H1 (cell line): ENCODE measurements at regions not wholly inside any gene's neighbourhood (a gene's known extent, or its start where the extent isn't known, plus 50 kb on each side); places are given as distances from the start of the nearest gene placed in this dataset.
A peak's percentile ranks its signal among the peaks of the same experiment; 100 is the strongest.

Experiments used
- CTCF ChIA-PET: fragments of 300-600 bp; sonication (Branson Sonifier 250); formaldehyde crosslinking; loops from one replicate; lab custom pipeline; 2021; ENCODE audit not compliant: partially characterized antibody; lab: Charles Lee
- POLR2A ChIA-PET: fragments of 300-600 bp; sonication (Branson Sonifier 250); formaldehyde crosslinking; loops from one replicate; lab custom pipeline; 2021; ENCODE audit warnings: inconsistent platforms; ENCODE audit not compliant: partially characterized antibody; lab: Charles Lee
- DNase-seq, 2 experiments: peaks; one replicate each; pipeline versions ENCODE4 v3.0.0 to v3.0.0-alpha.2; 2010 to 2022; ENCODE audit warnings: low spot score in 2 of 2, low read depth in 1 of 2, mixed read lengths in 1 of 2
- FAIRE-seq: peaks from 2 replicates; lab custom pipeline; 2011; peaks lifted over from hg19 to GRCh38; lab: Jason Lieb, UNC
- H2AFZ ChIP-seq: 2 replicates; pipeline ENCODE4 v1.8.1; 2012; ENCODE audit warnings: low read length, inconsistent platforms
- H2AK5ac ChIP-seq: 2 replicates; pipeline ENCODE4 v1.6.1; 2013; ENCODE audit warnings: low read depth, low read length
- H2BK120ac ChIP-seq: replicated peaks from 2 replicates; pipeline ENCODE3; 2013; ENCODE audit warnings: low read depth, low read length, inconsistent platforms
- H2BK12ac ChIP-seq: 2 replicates; pipeline ENCODE4 v1.6.1; 2013; ENCODE audit warnings: low read depth, low read length
- H2BK15ac ChIP-seq: 2 replicates; pipeline ENCODE4 v1.6.1; 2013; ENCODE audit warnings: low read length
- H2BK20ac ChIP-seq: 2 replicates; pipeline ENCODE4 v1.6.1; 2013; ENCODE audit warnings: low read length
- H2BK5ac ChIP-seq: 2 replicates; pipeline ENCODE4 v1.6.1; 2013; ENCODE audit warnings: low read depth, low read length
- H3K14ac ChIP-seq: 2 replicates; pipeline ENCODE4 v1.6.1; 2013; ENCODE audit warnings: inconsistent platforms; ENCODE audit not compliant: insufficient read length
- H3K18ac ChIP-seq: 2 replicates; pipeline ENCODE4 v1.6.1; 2013; ENCODE audit warnings: low read length; ENCODE audit errors: extremely low read depth
- H3K23ac ChIP-seq: 2 replicates; pipeline ENCODE4 v1.6.1; 2013; ENCODE audit warnings: inconsistent platforms; ENCODE audit not compliant: insufficient read length
- H3K23me2 ChIP-seq: 2 replicates; pipeline ENCODE4 v1.6.1; 2013; ENCODE audit warnings: low read depth, low read length
- H3K27ac ChIP-seq: 2 replicates; pipeline ENCODE4 v1.6.1; 2011; ENCODE audit warnings: low read depth, low read length, inconsistent platforms
- H3K27me3 ChIP-seq, 4 experiments: replicated peaks in 1 of 4; 1 replicate in 1 of 4; 2 replicates in 3 of 4; pipeline versions ENCODE4 v1.6.1 to v1.8.1; 2011 to 2013; ENCODE audit warnings: low read length in 3 of 4, mild to moderate bottlenecking in 3 of 4, inconsistent platforms in 2 of 4, mixed read lengths in 2 of 4, moderate library complexity in 1 of 4; ENCODE audit not compliant: control insufficient read depth in 3 of 4, insufficient read depth in 3 of 4; ENCODE audit errors: extremely low read depth in 1 of 4
- H3K36me3 ChIP-seq, 4 experiments: 2 replicates each; pipeline versions ENCODE4 v1.6.1 to v1.8.1; 2011 to 2013; ENCODE audit warnings: mild to moderate bottlenecking in 4 of 4, low read length in 3 of 4, moderate library complexity in 2 of 4, control low read depth in 1 of 4, inconsistent platforms in 1 of 4; ENCODE audit not compliant: insufficient read depth in 4 of 4, control insufficient read depth in 2 of 4
- H3K4ac ChIP-seq: replicated peaks from 2 replicates; pipeline ENCODE3; 2013; ENCODE audit warnings: low read length, low read depth, mixed read lengths, inconsistent platforms; ENCODE audit not compliant: insufficient read length
- H3K4me1 ChIP-seq, 4 experiments: replicated peaks in 1 of 4; 1 replicate in 1 of 4; 2 replicates in 3 of 4; pipeline versions ENCODE4 v1.6.1 to v1.8.1; 2011 to 2013; ENCODE audit warnings: low read length in 3 of 4, inconsistent platforms in 2 of 4, mixed read lengths in 1 of 4; ENCODE audit not compliant: insufficient read depth in 4 of 4, control insufficient read depth in 3 of 4
- H3K4me2 ChIP-seq, 2 experiments: 2 replicates each; pipeline versions ENCODE4 v1.6.1 to v1.8.1; 2011 to 2013; ENCODE audit warnings: low read depth in 2 of 2, low read length in 2 of 2, control low read depth in 1 of 2, inconsistent platforms in 1 of 2, mild to moderate bottlenecking in 1 of 2; ENCODE audit not compliant: insufficient read depth in 1 of 2
- H3K4me3 ChIP-seq, 4 experiments: fragments of 200-600, 300-600 bp in 1 of 4; sonication (generic), shearing (Covaris generic), sonication (Bioruptor Twin) in 1 of 4; 2 replicates each; pipeline versions ENCODE4 v1.5.1 to v1.8.1; 2011 to 2016; ENCODE audit warnings: low read length in 4 of 4, low read depth in 3 of 4, control low read depth in 2 of 4, inconsistent platforms in 2 of 4, mild to moderate bottlenecking in 2 of 4, mixed read lengths in 1 of 4, moderate library complexity in 1 of 4; ENCODE audit not compliant: insufficient read depth in 2 of 4; ENCODE audit errors: extremely low read depth in 1 of 4
- H3K56ac ChIP-seq: replicated peaks from 2 replicates; pipeline ENCODE3; 2013; ENCODE audit warnings: low read depth, mild to moderate bottlenecking, mixed read lengths, low read length, inconsistent platforms; ENCODE audit not compliant: insufficient read length
- H3K79me1 ChIP-seq: 2 replicates; pipeline ENCODE4 v1.6.1; 2013; ENCODE audit warnings: low read depth, low read length, control low read depth
- H3K79me2 ChIP-seq, 2 experiments: 2 replicates each; pipeline versions ENCODE4 v1.6.1 to v1.8.1; 2012 to 2013; ENCODE audit warnings: low read length in 2 of 2, mild to moderate bottlenecking in 2 of 2, inconsistent platforms in 1 of 2; ENCODE audit not compliant: insufficient read depth in 2 of 2, control insufficient read depth in 1 of 2
- H3K9ac ChIP-seq, 4 experiments: replicated peaks in 1 of 4; 1 replicate in 1 of 4; 2 replicates in 3 of 4; pipeline versions ENCODE4 v1.6.1 to v1.8.1; 2011 to 2013; ENCODE audit warnings: low read depth in 3 of 4, low read length in 3 of 4, control low read depth in 2 of 4, mild to moderate bottlenecking in 2 of 4, moderate library complexity in 2 of 4, inconsistent platforms in 1 of 4; ENCODE audit errors: extremely low read depth in 1 of 4
- H3K9me3 ChIP-seq, 2 experiments: 2 replicates each; pipeline versions ENCODE4 v1.6.1 to v1.8.1; 2012 to 2013; ENCODE audit warnings: mild to moderate bottlenecking in 2 of 2, moderate library complexity in 2 of 2, control low read depth in 1 of 2, inconsistent platforms in 1 of 2, low read depth in 1 of 2, low read length in 1 of 2, mixed read lengths in 1 of 2; ENCODE audit not compliant: insufficient read depth in 2 of 2
- H4K20me1 ChIP-seq, 2 experiments: replicated peaks in 1 of 2; 2 replicates each; pipeline versions ENCODE3 to v1.8.1; 2011 to 2013; ENCODE audit warnings: inconsistent platforms in 2 of 2, low read length in 2 of 2, mild to moderate bottlenecking in 1 of 2; ENCODE audit not compliant: insufficient read depth in 2 of 2, control insufficient read depth in 1 of 2
- H4K5ac ChIP-seq: 2 replicates; pipeline ENCODE4 v1.6.1; 2013; ENCODE audit warnings: low read length, low read depth, mixed read lengths, inconsistent platforms; ENCODE audit not compliant: insufficient read length
- H4K8ac ChIP-seq: 2 replicates; pipeline ENCODE4 v1.8.0; 2013; ENCODE audit warnings: mild to moderate bottlenecking, moderate library complexity, low read length, inconsistent platforms; ENCODE audit not compliant: insufficient read depth; ENCODE audit errors: extremely low read depth
- H4K91ac ChIP-seq: replicated peaks from 2 replicates; pipeline ENCODE3; 2013; ENCODE audit warnings: low read length, mixed read lengths, inconsistent platforms; ENCODE audit not compliant: insufficient read length
- ATF3 ChIP-seq: IDR thresholded peaks from 2 replicates; pipeline ENCODE4 v1.6.1; 2011; ENCODE audit warnings: low read depth, mild to moderate bottlenecking, low read length; ENCODE audit not compliant: insufficient read depth
- BACH1 ChIP-seq: IDR thresholded peaks from 2 replicates; pipeline ENCODE4 v1.6.1; 2012; ENCODE audit warnings: low read length, improper control_type of control experiment
- CBX8 ChIP-seq: fragments of 300-800, 300-1000 bp; sonication (generic); IDR thresholded peaks from 2 replicates; pipeline ENCODE4 v1.7.1; 2016; ENCODE audit warnings: low read depth, low read length, borderline replicate concordance
- E2F6 ChIP-seq: IDR thresholded peaks from 2 replicates; pipeline ENCODE4 v1.6.1; 2012; ENCODE audit warnings: inconsistent platforms
- HDAC6 ChIP-seq: IDR thresholded peaks from one replicate; pipeline ENCODE4 v1.7.1; 2012; ENCODE audit warnings: low read depth, mild to moderate bottlenecking, inconsistent platforms, low read length, moderate library complexity
- KDM5A ChIP-seq: fragments of 200-600 bp; IDR thresholded peaks from 2 replicates; pipeline ENCODE4 v1.7.1; 2012; ENCODE audit warnings: mild to moderate bottlenecking, low read length, inconsistent platforms, mixed read lengths
- MAX ChIP-seq: IDR thresholded peaks from 2 replicates; pipeline ENCODE4 v1.6.1; 2012; ENCODE audit warnings: inconsistent platforms
- SIRT6 ChIP-seq: IDR thresholded peaks from one replicate; pipeline ENCODE4 v1.7.1; 2012; ENCODE audit warnings: low read length, inconsistent platforms
- SP4 ChIP-seq: IDR thresholded peaks from 2 replicates; pipeline ENCODE4 v1.6.1; 2012; ENCODE audit warnings: low read length, inconsistent platforms
- TAF7 ChIP-seq: optimal IDR thresholded peaks from 2 replicates; pipeline ENCODE3; 2011; ENCODE audit warnings: low read depth, mild to moderate bottlenecking, inconsistent platforms, low read length, moderate library complexity, borderline replicate concordance
- TBP ChIP-seq: IDR thresholded peaks from 2 replicates; pipeline ENCODE4 v1.6.1; 2011; ENCODE audit warnings: low read depth, low read length, improper control_type of control experiment
- YY1 ChIP-seq: IDR thresholded peaks from 2 replicates; pipeline ENCODE4 v1.6.1; 2011; ENCODE audit warnings: low read depth, mild to moderate bottlenecking, low read length
- ZNF274 ChIP-seq: IDR thresholded peaks from 2 replicates; pipeline ENCODE4 v1.7.0; 2012; ENCODE audit warnings: low read length, borderline replicate concordance; ENCODE audit errors: extremely low read depth
- WGBS, 2 experiments: shearing (Covaris generic) in 1 of 2; methylation state at CpG; one replicate each; pipeline versions ENCODE4 v1.1.6 to v1.1.7; 2013 to 2015; ENCODE audit warnings: low lambda C conversion rate in 2 of 2, mixed read lengths in 2 of 2, inconsistent platforms in 1 of 2, low coverage in 1 of 2, missing lambda C conversion rate in 1 of 2; ENCODE audit not compliant: insufficient replicate concordance in 2 of 2, insufficient coverage in 1 of 2, insufficient read length in 1 of 2; ENCODE audit errors: extremely low coverage in 1 of 2, missing lambda C conversion rate in 1 of 2; 5-methylcytosine and 5-hydroxymethylcytosine counted together

GRCh38 chr10:118207470-118208007 lies 134.6 kb downstream of the FAM204A start:
- H3K9ac ChIP-seq, result no peak overlapping the region
- no peak overlapping the region for H3K14ac ChIP-seq
- H3K79me2 ChIP-seq, result no peaks in the 10 kb centered on the region
- H3K9me3 ChIP-seq, result no peaks in the 10 kb centered on the region
- H3K79me1 ChIP-seq, result no peaks in the 10 kb centered on the region
- H2BK120ac ChIP-seq, result no peak overlapping the region
- no peak for DNase-seq
- H3K36me3 ChIP-seq, result no peaks in the 10 kb centered on the region
- TF ChIP-seq BACH1, result no peak
- TF ChIP-seq MAX, result no peak
- TF ChIP-seq ATF3, result no peak
- no peak for TF ChIP-seq TAF7
- TF ChIP-seq TBP, result no peak
- TF ChIP-seq CBX8, result no peak
- TF ChIP-seq YY1, result no peak
- no peak for TF ChIP-seq SP4
- TF ChIP-seq HDAC6, result no peak
- TF ChIP-seq E2F6, result no peak
- no peak for TF ChIP-seq SIRT6
- no peak for TF ChIP-seq KDM5A
- no peak for TF ChIP-seq ZNF274
- no peak overlapping the region for H3K27ac ChIP-seq
- WGBS, 2 experiments, result 81% methylated on average over 7 of the region's 7 CpGs; no CpG with 5 or more reads in 1 of the 2 experiments
- peak overlapping the region; percentile 72; the same call in 1 of the 2 replicates for H2BK12ac ChIP-seq
- H3K23me2 ChIP-seq, result no peaks in the 10 kb centered on the region
- no peak overlapping the region for H4K91ac ChIP-seq
- no peak overlapping the region; the same call in 1 of the 2 replicates for H2AK5ac ChIP-seq
- peaks cover 2 to 18% (median 5%) of the 10 kb centered on the region in 4 experiments; a peak in 5 of 7 replicates for H3K4me1 ChIP-seq
- H4K20me1 ChIP-seq, result no peaks in the 10 kb centered on the region
- H3K27me3 ChIP-seq, result no peaks in the 10 kb centered on the region; a peak in 1 of 7 replicates
- no peak overlapping the region for H2BK15ac ChIP-seq
- no peak overlapping the region for H4K8ac ChIP-seq
- H3K23ac ChIP-seq, result no peak overlapping the region
- H3K18ac ChIP-seq, result no peak overlapping the region
- FAIRE-seq, result no peak
- no peak overlapping the region for H2BK5ac ChIP-seq
- H3K4me3 ChIP-seq, result no peak overlapping the region
- no peak overlapping the region for H2BK20ac ChIP-seq
- ChIA-PET CTCF (no interaction called here), POLR2A (no interaction called here)
- no peak overlapping the region for H3K4me2 ChIP-seq
- H3K56ac ChIP-seq, result no peak overlapping the region
- H3K4ac ChIP-seq, result no peak overlapping the region
- H2AFZ ChIP-seq, result no peak overlapping the region
- H4K5ac ChIP-seq, result no peak overlapping the region
